ENCODE measurements at regions not wholly inside any gene's neighbourhood (a gene's known extent, or its start where the extent isn't known, plus 50 kb on each side); places are given as distances from the start of the nearest gene placed in this dataset.

DNA sequence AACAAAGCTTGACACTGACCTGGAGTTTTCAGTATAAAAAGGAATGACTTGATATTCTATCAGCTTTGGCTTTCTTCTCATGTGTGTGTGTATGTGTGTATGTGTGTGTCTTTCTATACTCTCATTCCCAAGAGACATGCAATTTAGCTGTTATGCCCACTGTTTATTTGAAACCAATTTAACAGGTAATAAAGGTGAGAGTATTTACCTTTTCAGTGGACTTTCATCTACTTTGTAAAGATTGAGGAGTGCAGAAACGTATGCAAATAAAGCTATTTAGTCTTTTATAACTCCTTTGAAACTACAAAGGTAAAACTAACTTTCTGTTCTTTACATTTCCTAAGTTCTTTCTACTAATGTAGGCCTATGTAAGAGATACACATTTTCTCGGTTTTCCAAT, 103.5 kb upstream of the HS3ST5 start:
- no peak for TF ChIP-seq TCF7 (IDR thresholded peaks at IDR 0.05; ENCODE audit: borderline replicate concordance)
- TF ChIP-seq, protein P1, sequence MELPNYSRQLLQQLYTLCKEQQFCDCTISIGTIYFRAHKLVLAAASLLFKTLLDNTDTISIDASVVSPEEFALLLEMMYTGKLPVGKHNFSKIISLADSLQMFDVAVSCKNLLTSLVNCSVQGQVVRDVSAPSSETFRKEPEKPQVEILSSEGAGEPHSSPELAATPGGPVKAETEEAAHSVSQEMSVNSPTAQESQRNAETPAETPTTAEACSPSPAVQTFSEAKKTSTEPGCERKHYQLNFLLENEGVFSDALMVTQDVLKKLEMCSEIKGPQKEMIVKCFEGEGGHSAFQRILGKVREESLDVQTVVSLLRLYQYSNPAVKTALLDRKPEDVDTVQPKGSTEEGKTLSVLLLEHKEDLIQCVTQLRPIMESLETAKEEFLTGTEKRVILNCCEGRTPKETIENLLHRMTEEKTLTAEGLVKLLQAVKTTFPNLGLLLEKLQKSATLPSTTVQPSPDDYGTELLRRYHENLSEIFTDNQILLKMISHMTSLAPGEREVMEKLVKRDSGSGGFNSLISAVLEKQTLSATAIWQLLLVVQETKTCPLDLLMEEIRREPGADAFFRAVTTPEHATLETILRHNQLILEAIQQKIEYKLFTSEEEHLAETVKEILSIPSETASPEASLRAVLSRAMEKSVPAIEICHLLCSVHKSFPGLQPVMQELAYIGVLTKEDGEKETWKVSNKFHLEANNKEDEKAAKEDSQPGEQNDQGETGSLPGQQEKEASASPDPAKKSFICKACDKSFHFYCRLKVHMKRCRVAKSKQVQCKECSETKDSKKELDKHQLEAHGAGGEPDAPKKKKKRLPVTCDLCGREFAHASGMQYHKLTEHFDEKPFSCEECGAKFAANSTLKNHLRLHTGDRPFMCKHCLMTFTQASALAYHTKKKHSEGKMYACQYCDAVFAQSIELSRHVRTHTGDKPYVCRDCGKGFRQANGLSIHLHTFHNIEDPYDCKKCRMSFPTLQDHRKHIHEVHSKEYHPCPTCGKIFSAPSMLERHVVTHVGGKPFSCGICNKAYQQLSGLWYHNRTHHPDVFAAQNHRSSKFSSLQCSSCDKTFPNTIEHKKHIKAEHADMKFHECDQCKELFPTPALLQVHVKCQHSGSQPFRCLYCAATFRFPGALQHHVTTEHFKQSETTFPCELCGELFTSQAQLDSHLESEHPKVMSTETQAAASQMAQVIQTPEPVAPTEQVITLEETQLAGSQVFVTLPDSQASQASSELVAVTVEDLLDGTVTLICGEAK (IDR thresholded peaks at IDR 0.05): no peak
- TF ChIP-seq, protein P1 (CRISPR knock-in tag; IDR thresholded peaks at IDR 0.05): no peak
- TF ChIP-seq, protein P2, sequence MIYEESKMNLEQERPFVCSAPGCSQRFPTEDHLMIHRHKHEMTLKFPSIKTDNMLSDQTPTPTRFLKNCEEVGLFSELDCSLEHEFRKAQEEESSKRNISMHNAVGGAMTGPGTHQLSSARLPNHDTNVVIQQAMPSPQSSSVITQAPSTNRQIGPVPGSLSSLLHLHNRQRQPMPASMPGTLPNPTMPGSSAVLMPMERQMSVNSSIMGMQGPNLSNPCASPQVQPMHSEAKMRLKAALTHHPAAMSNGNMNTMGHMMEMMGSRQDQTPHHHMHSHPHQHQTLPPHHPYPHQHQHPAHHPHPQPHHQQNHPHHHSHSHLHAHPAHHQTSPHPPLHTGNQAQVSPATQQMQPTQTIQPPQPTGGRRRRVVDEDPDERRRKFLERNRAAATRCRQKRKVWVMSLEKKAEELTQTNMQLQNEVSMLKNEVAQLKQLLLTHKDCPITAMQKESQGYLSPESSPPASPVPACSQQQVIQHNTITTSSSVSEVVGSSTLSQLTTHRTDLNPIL (CRISPR knock-in tag; IDR thresholded peaks at IDR 0.05): no peak
- TF ChIP-seq, protein P3, sequence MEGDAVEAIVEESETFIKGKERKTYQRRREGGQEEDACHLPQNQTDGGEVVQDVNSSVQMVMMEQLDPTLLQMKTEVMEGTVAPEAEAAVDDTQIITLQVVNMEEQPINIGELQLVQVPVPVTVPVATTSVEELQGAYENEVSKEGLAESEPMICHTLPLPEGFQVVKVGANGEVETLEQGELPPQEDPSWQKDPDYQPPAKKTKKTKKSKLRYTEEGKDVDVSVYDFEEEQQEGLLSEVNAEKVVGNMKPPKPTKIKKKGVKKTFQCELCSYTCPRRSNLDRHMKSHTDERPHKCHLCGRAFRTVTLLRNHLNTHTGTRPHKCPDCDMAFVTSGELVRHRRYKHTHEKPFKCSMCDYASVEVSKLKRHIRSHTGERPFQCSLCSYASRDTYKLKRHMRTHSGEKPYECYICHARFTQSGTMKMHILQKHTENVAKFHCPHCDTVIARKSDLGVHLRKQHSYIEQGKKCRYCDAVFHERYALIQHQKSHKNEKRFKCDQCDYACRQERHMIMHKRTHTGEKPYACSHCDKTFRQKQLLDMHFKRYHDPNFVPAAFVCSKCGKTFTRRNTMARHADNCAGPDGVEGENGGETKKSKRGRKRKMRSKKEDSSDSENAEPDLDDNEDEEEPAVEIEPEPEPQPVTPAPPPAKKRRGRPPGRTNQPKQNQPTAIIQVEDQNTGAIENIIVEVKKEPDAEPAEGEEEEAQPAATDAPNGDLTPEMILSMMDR (IDR thresholded peaks at IDR 0.05 in 2 of 3, conservative IDR thresholded peaks at IDR 0.05 in 1 of 3; ENCODE audit: insufficient read depth in 2 of 3, low read depth in 1 of 3, low read length in 3 of 3): no peak

Measured in K562 (cell line).